HG03575 (cell line): ENCODE measurements at regions not wholly inside any gene's neighbourhood (a gene's known extent, or its start where the extent isn't known, plus 50 kb on each side); places are given as distances from the start of the nearest gene placed in this dataset.

Experiments
- ATAC-seq: cut with Tn5 transposase; IDR thresholded peaks from one replicate; pipeline ENCODE4 v1.9.1; 2021; ENCODE audit not compliant: unreplicated experiment, insufficient number of reproducible peaks, low FRiP score; ENCODE audit errors: extremely low read depth

GRCh38 chr4:18535948-18536347 lies 514.4 kb upstream of the LCORL start:
- ATAC-seq, result no peak

DNA sequence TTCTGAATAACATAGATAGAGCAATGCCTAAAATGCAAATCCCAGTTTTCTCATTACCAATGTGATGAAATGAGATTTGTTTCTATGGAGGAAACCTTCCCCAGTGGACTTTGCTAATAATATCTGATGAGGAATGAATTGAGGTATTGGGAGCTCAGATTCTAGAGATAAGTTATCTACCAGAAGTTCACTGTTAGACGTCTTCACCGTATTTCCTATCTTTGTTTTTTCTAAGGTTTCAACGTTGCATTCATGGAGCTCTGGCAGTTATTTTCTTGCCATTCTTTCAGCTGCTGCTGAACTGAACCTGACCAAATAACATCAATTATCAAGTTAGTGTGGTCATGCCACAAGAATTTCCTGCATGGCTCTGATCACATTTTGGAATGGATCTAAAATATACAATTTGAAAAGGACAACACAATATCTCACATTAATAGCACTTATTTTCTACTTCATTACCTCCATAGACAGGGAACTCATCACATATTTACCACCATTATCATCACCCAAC lies 511.8 kb upstream of the LCORL start:
- no peak for ATAC-seq

DNA sequence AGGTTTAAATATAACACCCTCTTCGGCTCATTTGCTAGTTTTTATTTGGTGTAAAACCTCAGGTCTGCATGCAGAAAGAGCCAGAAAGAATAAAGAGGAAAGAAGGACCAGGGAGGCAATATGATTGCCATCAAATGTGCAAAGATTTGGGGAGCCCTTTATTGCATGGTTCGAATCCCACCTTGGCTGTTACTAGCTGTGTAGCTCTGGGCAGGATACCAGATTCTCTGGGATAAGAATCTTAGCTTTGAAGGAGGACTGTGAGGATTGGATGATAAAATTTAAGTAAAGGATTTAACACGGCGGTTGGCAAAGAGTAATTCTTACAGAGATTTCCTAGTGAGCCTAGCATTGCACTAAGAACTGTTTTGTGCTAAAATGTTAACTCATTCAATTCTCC lies 510.2 kb upstream of the LCORL start:
- no peak for ATAC-seq

DNA sequence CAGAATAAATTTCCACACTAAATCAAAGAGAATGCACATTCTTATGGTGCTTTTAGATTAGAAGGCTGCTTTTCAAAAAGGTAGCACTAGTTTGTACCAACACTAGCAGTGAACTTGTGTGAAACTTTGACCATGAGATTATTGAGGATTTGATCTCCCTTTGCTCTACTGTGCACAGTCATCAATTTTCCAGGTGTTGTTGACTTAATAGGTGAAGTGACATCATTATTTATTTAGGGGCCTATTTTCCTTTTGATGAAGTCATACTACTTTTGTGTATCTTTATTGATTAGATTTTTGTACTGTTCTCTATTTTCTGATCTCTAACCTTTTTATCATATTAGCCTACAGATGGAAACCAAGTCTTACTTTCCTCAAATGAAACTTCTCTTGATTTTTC lies 507.9 kb upstream of the LCORL start:
- no peak for ATAC-seq

DNA sequence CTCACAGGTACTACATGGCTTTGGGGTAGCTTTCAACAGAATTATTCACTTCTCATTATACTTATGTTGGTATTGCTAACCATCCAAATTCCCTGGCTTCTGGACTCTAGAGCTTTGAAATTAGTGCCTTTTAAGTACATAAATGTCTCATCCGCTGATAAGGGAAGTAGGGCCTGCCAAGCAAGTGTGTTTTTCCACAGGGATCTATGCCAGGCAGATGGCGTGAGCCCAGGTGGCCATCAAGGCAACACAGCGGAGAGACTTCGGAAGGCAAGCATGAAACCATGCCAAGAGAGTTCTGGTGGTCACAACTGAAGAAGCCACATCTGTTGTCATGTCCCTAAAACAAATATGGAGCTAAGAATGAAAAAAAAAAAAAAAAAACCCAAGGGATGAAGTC lies 503.1 kb upstream of the LCORL start:
- ATAC-seq, result no peak

DNA sequence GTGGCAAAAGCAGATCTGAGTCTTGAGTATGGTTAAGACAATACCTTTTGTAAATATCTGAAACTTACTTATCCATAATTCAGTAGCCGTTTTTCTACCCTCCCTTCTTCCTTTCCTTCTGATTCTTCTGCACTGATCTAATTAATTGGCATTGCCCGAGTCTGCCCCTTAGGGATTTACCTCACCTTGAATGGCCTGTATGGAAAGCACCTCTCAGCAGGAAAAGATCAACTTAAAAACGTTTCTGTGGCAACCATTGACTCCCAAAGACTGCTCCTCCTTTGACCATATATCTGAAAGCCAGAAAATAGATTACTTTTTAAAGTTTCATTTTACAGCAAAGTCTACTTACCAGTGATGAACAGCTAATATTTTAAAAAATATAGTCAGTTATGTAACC lies 496.5 kb upstream of the LCORL start:
- no peak for ATAC-seq

DNA sequence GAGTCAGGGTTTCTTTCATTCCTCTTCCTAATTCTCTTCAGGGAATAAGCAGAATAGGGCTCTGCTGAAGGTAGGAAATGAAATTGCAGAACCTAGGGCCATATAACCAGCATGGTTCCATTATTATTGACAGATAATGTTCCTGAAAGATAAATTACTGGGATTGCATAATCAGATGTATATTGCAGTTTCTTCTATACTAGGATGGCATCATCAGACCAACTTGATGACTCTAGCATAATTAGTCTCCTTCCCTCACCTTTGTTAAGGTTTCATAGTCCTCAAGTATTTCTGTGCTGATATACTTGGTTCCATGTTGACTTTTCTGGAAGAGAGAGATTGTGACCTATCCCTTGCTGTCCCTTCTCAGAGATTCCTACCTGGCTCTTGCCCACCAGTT lies 492.3 kb upstream of the LCORL start:
- no peak for ATAC-seq

DNA sequence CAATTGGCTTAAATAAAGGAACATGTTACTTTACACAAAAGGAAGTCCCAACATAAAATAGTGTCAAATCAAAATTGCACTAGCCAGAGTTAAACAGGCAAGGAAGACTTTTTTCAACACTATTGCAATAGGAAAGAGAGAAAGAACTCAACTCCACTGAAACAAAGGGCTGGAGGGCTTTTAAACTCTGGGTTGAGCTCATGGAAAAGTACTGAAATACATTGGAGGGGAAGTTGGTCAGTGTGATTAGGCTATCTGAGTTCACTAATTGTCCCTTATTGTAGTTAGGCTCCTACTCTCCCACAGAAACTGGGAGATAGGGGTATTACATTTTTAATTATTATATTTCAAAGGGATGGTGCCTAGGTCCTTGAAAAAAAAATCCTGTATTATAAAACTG lies 491.2 kb upstream of the LCORL start:
- no peak for ATAC-seq

GRCh38 chr4:18511727-18512126 lies 490.2 kb upstream of the LCORL start:
- no peak for ATAC-seq

- no peak for ATAC-seq
Measured at GRCh38 chr4:18508786-18509185, 487.2 kb upstream of the LCORL start.

GRCh38 chr4:18480928-18481327 lies 459.4 kb upstream of the LCORL start:
- no peak for ATAC-seq

DNA sequence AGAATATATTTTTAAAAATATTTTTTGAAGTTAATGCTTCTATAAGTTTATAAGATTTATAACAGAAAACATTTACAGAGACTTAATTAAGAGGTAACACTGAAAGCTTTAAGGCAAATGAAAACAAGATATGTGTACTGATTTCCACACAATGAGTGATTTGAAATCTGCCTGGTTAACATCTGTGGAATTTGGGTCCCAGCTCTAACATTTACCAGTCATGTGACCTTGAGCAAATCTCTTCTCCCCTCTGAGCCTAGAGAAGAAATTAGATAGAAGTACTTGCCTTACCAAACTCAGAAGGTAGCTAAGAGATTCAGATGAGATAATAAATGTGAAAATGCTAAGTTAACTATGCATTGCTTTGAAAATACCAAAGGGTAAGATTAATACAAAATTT lies 458.8 kb upstream of the LCORL start:
- ATAC-seq, result no peak

- no peak for ATAC-seq
Measured at GRCh38 chr4:18479825-18480224, 458.3 kb upstream of the LCORL start.

- no peak for ATAC-seq
Measured at GRCh38 chr4:18463987-18464559, 442.5 kb upstream of the LCORL start.

GRCh38 chr4:18458465-18458864 lies 436.9 kb upstream of the LCORL start:
- no peak for ATAC-seq

DNA sequence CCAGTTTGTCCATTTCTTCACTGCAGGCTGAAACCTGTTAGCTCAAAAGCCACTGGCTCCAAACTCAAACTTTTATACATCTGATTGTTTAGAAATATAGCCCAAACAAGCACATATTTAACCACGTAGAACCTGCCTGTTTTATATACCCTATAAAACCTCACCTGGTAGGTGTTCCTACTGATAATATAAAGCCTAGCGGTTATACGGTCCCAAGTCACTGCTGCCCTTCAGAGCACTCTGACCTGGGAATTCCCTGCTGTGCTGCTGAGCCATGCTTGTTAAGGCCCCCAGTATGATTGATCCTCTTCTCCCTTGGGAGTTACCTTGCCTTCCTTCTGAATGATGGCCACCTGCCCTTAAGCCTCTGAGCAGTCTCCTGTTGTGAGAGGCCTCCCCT lies 432.8 kb upstream of the LCORL start:
- ATAC-seq, result no peak

GRCh38 chr4:18445110-18445509 lies 423.6 kb upstream of the LCORL start:
- ATAC-seq, result no peak

DNA sequence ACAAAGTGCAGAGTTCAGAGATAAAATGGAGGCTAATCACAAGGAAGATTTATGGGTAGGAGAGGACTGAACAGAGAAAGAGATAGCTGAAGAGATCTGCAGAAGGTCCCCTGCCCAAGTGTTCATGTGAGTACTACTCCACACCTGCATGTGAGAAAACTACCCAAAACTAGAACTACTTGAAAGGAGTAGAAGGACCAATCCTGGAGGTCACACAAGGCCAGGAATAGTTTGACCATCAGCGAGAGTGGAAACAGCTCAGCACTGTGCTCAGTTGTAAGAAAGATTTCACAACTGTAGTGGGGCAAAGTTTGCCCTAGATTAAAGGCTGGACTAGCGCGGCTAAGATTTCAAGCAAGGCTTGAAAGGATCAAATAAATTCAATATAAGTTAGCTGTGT lies 422.7 kb upstream of the LCORL start:
- ATAC-seq, result no peak

DNA sequence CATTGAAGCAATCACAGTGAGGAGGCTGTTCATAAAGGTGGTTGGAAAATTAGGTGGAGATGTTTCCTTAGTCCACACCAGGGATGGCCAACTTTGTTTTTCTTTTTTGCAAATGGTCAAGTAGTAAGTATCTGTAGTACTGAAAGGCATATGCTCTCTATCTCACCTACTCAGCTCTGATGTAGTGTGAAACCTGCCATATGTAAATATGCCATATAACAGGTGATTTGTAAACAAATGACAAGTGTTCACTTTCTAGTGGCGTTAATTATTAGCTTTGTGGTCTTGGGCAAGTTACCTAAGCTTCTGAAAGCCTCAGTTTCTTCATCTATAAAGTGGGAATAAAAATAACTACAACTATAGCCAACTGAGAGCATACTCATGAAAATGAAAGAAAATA lies 421.4 kb upstream of the LCORL start:
- ATAC-seq, result no peak

- no peak for ATAC-seq
Measured at GRCh38 chr4:18441676-18442075, 420.1 kb upstream of the LCORL start.

GRCh38 chr4:18441203-18441590 lies 419.6 kb upstream of the LCORL start:
- no peak for ATAC-seq
